ENCODE measurements at regions not wholly inside any gene's neighbourhood (a gene's known extent, or its start where the extent isn't known, plus 50 kb on each side); places are given as distances from the start of the nearest gene placed in this dataset.

GRCh38 chr18:22088029-22088428, 81.4 kb upstream of the GATA6 start:
- TF ChIP-seq, protein P1, sequence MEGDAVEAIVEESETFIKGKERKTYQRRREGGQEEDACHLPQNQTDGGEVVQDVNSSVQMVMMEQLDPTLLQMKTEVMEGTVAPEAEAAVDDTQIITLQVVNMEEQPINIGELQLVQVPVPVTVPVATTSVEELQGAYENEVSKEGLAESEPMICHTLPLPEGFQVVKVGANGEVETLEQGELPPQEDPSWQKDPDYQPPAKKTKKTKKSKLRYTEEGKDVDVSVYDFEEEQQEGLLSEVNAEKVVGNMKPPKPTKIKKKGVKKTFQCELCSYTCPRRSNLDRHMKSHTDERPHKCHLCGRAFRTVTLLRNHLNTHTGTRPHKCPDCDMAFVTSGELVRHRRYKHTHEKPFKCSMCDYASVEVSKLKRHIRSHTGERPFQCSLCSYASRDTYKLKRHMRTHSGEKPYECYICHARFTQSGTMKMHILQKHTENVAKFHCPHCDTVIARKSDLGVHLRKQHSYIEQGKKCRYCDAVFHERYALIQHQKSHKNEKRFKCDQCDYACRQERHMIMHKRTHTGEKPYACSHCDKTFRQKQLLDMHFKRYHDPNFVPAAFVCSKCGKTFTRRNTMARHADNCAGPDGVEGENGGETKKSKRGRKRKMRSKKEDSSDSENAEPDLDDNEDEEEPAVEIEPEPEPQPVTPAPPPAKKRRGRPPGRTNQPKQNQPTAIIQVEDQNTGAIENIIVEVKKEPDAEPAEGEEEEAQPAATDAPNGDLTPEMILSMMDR (IDR thresholded peaks at IDR 0.05), result no peak
- no peaks in the 10 kb centered on the region for H3K4me1 ChIP-seq
- no peaks in the 10 kb centered on the region for H3K9me3 ChIP-seq
- no peak overlapping the region for H3K27ac ChIP-seq
- no peaks in the 10 kb centered on the region for H3K27me3 ChIP-seq
- H3K36me3 ChIP-seq, result no peaks in the 10 kb centered on the region
- DNase-seq, result peak in 1 of 2 donors; percentile 4
- 75 to 76% methylated on average over 7 of the region's 7 CpGs for WGBS, 2 donors
- intact Hi-C loops (cut with DNase I), result no loop called here
- H3K4me3 ChIP-seq (replicated peaks in 1 of 3), result no peak overlapping the region

GRCh38 chr18:22088996-22089640, 80.3 kb upstream of the GATA6 start:
- WGBS, 2 donors, result 87 to 94% methylated on average over 12 of the region's 12 CpGs
- H3K4me1 ChIP-seq, result no peaks in the 10 kb centered on the region
- intact Hi-C loops (cut with DNase I), result no loop called here

GRCh38 chr18:22091341-22091740, 78.0 kb upstream of the GATA6 start:
- DNase-seq, result no peak
- no peaks in the 10 kb centered on the region for H3K9me3 ChIP-seq
- WGBS, 2 donors, result 92 to 93% methylated on average over 2 of the region's 2 CpGs
- H3K4me3 ChIP-seq (replicated peaks in 1 of 3), result no peak overlapping the region
- no peaks in the 10 kb centered on the region for H3K27me3 ChIP-seq
- intact Hi-C loops (cut with DNase I), result no loop called here
- H3K36me3 ChIP-seq, result no peaks in the 10 kb centered on the region
- no peak overlapping the region for H3K27ac ChIP-seq
- no peaks in the 10 kb centered on the region for H3K4me1 ChIP-seq
- TF ChIP-seq, protein P1 (IDR thresholded peaks at IDR 0.05), result no peak
- no peak for TF ChIP-seq POLR2A (IDR thresholded peaks at IDR 0.05)

More at GRCh38 chr18:22088996-22089640, 80.3 kb upstream of the GATA6 start:
- H3K9me3 ChIP-seq, result no peaks in the 10 kb centered on the region
- H3K36me3 ChIP-seq, result no peaks in the 10 kb centered on the region
- H3K27ac ChIP-seq, result no peak overlapping the region
- TF ChIP-seq POLR2A (IDR thresholded peaks at IDR 0.05), result no peak
- TF ChIP-seq, protein P1 (IDR thresholded peaks at IDR 0.05), result no peak
- H3K4me3 ChIP-seq (replicated peaks in 1 of 3), result no peak overlapping the region
- no peak for DNase-seq
- no peaks in the 10 kb centered on the region for H3K27me3 ChIP-seq

- intact Hi-C loops (cut with DNase I), result no loop called here
- peaks cover 3 to 5% of the 10 kb centered on the region in 2 donors for H3K4me1 ChIP-seq
- no peak overlapping the region for H3K27ac ChIP-seq
- TF ChIP-seq, protein P1 (IDR thresholded peaks at IDR 0.05), result no peak
- no peak for TF ChIP-seq POLR2A (IDR thresholded peaks at IDR 0.05)
- H3K36me3 ChIP-seq, result no peaks in the 10 kb centered on the region
- no peak for DNase-seq
- H3K27me3 ChIP-seq, result no peaks in the 10 kb centered on the region
- 78 to 82% methylated on average over 12 of the region's 12 CpGs for WGBS, 2 donors
- no peaks in the 10 kb centered on the region for H3K9me3 ChIP-seq
- H3K4me3 ChIP-seq (replicated peaks in 1 of 3), result no peak overlapping the region
Measured at GRCh38 chr18:22093731-22094357, 75.5 kb upstream of the GATA6 start.

DNA sequence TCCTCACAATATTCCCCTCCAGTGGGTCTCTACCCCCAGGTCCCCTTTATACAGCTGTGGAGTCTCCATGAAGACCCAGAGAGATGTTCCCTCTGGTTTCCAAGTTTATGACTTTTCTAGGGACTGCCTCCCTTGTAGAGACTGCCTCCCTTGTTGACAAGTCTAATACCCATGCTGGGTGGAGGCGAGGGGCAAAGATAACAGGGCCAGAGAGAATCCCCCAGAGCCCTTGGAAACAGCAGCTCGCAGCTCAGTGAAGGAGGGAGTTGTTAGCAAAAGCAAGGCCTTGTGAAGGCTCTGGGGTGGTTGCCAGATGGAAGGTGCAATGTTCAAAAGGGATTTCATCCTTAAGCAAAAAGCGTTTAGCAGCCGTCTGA, 75.0 kb upstream of the GATA6 start:
- no peak overlapping the region for H3K27ac ChIP-seq
- no peaks in the 10 kb centered on the region for H3K9me3 ChIP-seq
- 70 to 73% methylated on average over 4 of the region's 4 CpGs for WGBS, 2 donors
- intact Hi-C loops (cut with DNase I), result no loop called here
- H3K27me3 ChIP-seq, result no peaks in the 10 kb centered on the region
- H3K36me3 ChIP-seq, result no peaks in the 10 kb centered on the region
- H3K4me3 ChIP-seq (replicated peaks in 1 of 3), result no peak overlapping the region
- no peak for DNase-seq
- peaks cover 5% of the 10 kb centered on the region in 2 donors for H3K4me1 ChIP-seq
- TF ChIP-seq, protein P1 (IDR thresholded peaks at IDR 0.05), result no peak
- TF ChIP-seq POLR2A (IDR thresholded peaks at IDR 0.05), result no peak

All from thyroid gland (tissue), 4 donors.